NCI-H345 (cell line): ENCODE measurements at regions not wholly inside any gene's neighbourhood (a gene's known extent, or its start where the extent isn't known, plus 50 kb on each side); places are given as distances from the start of the nearest gene placed in this dataset.

Source experiments
- DNase-seq: peaks from one replicate; lab custom pipeline; 2025; lab: John Stamatoyannopoulos, UW

DNA sequence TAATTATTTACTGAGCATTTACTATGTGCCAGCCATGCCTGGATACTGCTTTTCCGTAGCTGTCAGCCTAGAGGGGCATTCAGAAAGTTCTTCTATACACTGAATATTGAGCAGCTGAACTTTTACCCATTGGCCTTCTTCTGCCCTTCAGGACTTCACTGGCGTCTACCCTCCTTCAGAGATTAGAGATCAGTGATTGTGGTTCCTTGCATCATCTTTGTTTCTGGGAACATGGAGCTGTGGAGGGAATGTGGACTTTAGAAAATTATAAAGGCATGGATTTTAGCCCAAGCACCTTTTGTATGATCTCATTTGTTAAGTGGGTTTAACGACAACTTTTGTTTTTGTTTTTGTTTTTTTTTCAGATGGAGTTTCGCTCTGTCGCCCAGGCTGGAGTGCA lies 58.7 kb upstream of the POU3F1 start:
- no peak for DNase-seq

DNA sequence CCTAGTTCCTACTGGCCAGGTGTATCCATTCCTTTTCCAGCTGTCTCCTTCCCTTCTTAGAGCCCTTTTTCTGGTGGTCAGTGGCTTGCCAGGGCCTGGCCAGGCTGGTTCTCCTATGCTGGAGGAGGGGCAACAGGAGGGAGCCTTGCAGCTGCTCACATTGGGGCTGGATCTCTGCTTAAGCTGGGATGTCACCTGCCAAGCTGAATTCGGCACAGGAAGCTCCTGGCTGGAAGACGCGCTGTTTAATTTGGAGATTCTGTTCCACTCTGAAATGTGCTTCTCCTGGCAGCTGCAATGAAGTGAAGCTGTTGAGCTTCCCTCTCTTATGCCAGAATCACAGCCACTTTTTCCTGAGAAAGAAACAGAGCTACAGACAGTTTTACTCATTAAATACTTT lies 56.0 kb upstream of the POU3F1 start:
- no peak for DNase-seq

DNA sequence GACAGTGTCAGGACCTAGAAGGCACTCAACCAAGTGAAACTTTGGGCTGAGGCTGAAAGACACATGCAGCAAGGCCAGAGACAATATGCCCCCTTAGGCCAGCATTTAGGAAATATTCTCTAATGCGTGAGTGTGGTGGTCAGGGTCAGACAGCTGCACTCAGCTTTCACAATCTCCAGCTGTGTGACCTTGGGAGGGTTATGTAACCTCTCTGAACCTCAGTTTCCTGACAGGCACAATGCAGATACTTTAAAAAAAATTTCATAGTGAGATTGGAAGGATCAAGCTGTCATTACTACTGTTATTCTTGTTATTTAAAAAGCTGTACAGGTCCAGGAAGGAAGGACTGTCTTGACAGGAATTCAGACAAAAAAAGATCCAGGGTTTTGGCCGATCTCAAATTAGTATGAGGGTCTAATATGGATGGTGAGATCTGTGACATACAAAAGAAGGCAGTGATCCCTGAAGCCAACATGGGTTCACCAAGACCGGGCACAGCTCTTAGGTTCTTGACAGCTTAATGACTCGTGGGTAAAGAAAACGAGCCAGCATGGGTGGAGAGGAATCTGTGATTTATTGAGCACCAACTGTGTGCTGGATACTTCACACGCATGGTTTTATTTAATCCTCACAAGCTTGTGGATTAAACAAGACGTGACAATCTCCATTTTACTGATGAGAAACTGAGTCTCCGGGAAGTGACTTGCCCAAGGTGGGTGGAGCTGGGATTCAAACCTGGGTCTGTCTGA lies 54.6 kb upstream of the POU3F1 start:
- DNase-seq, result no peak

DNA sequence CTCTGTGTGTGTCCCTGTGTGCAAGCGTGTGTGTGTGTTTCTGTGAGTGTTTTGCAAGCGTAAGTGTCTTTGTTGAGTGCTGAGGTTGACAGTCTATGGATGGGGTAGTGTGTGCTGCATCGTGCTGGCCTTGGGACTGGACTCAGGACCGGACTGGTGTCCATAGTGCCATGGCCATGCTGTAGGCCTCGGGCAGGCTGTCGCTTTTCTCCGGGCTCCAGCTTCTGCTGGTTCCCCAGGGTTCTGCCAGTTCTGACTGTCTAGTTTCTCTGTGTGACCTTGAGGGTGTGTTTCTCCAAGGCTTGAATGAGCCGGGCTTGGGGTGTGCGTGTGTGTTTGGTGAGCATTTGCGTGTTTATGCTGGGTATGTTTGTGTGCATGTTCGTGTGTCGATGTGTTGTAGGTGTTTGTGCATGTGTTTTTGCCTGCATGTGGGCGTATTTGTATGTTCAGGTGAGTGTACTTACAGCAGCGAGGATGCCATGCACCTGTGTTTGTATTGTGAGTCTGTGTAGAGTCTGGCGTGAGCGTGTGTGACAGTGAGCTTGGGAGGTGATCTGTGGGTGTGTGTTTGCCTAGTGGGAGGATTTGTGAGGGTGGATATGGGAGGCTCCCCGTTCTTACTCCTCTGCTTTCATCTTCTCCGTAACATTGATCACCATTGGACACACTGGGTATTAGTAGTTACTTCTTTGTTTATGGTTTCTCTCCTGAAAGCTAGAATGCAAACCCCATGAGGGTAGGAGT lies 51.7 kb upstream of the POU3F1 start:
- DNase-seq, result no peak

DNA sequence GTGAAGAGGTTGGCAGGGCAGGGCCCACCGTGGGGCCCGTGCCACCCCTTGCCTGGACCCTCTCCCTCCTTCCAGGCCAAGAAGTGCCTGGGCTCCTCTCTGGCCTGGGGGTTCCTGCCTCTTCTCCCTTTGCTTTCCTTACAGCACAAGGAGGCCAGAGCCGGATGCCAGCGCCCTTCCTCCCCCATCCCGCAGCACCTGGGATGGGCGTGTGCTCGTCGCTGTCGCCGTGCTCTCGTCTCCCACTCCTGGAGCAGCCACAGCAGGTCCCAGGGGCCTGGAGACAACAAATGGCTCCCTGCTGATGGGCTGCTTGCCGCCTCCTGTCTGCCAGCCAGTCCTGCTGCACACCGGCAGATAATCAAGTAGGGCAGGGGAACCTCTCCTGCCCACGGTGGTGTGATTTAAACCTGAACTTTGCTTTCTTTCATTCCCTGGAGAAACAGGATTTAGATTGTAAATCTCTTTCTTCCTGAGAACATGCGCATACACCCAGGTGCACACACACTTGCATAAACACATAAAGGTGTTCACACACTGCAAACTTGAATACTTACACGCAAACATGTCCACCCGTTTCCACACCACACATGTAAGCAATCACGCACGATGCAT lies 50.8 kb upstream of the POU3F1 start:
- DNase-seq, result peak; percentile 73
